HEK293T (cell line): ENCODE measurements at regions not wholly inside any gene's neighbourhood (a gene's known extent, or its start where the extent isn't known, plus 50 kb on each side); places are given as distances from the start of the nearest gene placed in this dataset.

Source experiments
- ELF4 ChIP-seq: fragments of 450-650 bp; IDR thresholded peaks from 2 replicates; pipeline ENCODE4 v1.6.1; 2017; ENCODE audit warnings: antibody characterized with exemption
- FOXA1 ChIP-seq: fragments of 450-650 bp; IDR thresholded peaks from 2 replicates; pipeline ENCODE4 v1.6.1; 2016; ENCODE audit warnings: mild to moderate bottlenecking
- FOXK2 ChIP-seq: fragments of 450-650 bp; IDR thresholded peaks from 2 replicates; pipeline ENCODE4 v1.6.1; 2016; ENCODE audit warnings: mild to moderate bottlenecking
- SP1 ChIP-seq: fragments of 450-650 bp; IDR thresholded peaks from 2 replicates; pipeline ENCODE4 v1.6.1; 2017
- SUZ12 ChIP-seq: fragments of 450-650 bp; IDR thresholded peaks from 2 replicates; pipeline ENCODE4 v1.6.1; 2016; ENCODE audit warnings: mild to moderate bottlenecking
- TARDBP ChIP-seq: fragments of 450-650 bp; IDR thresholded peaks from 2 replicates; pipeline ENCODE4 v1.6.1; 2016
- ZNF384 ChIP-seq: fragments of 450-650 bp; IDR thresholded peaks from 2 replicates; pipeline ENCODE4 v1.6.1; 2016

GRCh38 chr9:119052339-119053030, 316.8 kb downstream of the BRINP1 start:
- no peak for TF ChIP-seq FOXK2
- no peak for TF ChIP-seq ELF4
- no peak for TF ChIP-seq TARDBP
- TF ChIP-seq FOXA1 = no peak
- TF ChIP-seq SP1 = no peak
- no peak for TF ChIP-seq ZNF384
- no peak for TF ChIP-seq SUZ12
